ENCODE measurements at regions not wholly inside any gene's neighbourhood (a gene's known extent, or its start where the extent isn't known, plus 50 kb on each side); places are given as distances from the start of the nearest gene placed in this dataset.

GRCh38 chrX:46202733-46203514 is 342.3 kb downstream of the ZNF674 start:
- TF ChIP-seq CTCF (IDR thresholded peaks at IDR 0.05; ENCODE audit: low read length) (no peak), EZH2 (IDR thresholded peaks at IDR 0.05; ENCODE audit: borderline replicate concordance, low read length) (no peak)

Measured in OCI-LY1 (cell line).